GM19468 (cell line): ENCODE measurements at regions not wholly inside any gene's neighbourhood (a gene's known extent, or its start where the extent isn't known, plus 50 kb on each side); places are given as distances from the start of the nearest gene placed in this dataset.
"Not testable (repeated sequence)": the region's sequence is repeated elsewhere in the genome, so short reads cannot be mapped to it uniquely, and the experiment has no call there.

Source experiments
- ATAC-seq: cut with Tn5 transposase; IDR thresholded peaks from one replicate; pipeline ENCODE4 v1.9.1; 2021; ENCODE audit warnings: mild to moderate bottlenecking, moderate library complexity, moderate number of reproducible peaks; ENCODE audit not compliant: unreplicated experiment; ENCODE audit errors: extremely low read depth

DNA sequence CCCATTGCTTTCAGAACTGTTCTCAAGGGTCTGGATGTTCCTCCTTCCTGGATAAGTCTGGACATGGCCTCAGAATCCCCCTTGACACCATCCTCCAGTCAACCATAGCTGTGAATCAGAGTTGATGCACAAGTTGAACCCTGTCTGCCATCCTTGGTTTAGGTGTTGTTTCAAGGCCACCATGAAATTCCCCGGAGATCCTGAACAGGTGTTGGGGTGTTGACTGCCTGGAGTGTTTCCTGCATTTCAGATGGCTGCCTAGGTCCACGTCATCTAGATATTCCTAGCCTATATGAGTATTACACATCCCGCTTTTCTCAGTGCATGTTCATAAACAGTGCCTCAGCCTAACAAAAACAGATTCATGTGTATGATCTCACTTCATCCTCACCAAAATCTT lies 86.7 kb upstream of the PWP1 start:
- ATAC-seq: no peak

DNA sequence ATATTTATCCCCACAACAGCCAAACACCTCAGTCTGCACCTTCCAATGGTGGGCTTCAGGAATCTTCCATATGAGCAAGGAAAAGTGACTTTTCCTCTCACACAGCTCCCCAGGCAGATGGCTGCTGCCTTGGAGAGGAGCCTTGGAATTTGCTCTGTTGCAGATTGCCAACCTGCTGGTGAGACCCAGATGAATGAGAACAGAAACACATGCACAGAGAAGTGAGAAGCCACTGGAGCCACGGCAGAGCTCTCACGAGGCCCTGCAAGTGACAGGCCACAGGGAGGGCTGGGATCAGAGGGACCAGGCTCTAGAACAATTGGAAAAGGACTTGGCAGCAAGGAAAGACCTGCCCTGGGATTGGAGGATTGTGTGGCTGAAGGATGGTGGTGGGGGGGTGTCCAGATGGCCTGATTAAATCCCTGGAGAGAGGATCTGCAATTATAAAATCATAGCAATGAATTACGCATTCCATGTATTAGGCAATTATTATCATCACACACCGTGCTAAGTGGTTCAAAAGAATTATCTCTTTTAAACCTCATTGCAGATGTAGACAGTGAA lies 84.9 kb upstream of the PWP1 start:
- ATAC-seq: no peak

DNA sequence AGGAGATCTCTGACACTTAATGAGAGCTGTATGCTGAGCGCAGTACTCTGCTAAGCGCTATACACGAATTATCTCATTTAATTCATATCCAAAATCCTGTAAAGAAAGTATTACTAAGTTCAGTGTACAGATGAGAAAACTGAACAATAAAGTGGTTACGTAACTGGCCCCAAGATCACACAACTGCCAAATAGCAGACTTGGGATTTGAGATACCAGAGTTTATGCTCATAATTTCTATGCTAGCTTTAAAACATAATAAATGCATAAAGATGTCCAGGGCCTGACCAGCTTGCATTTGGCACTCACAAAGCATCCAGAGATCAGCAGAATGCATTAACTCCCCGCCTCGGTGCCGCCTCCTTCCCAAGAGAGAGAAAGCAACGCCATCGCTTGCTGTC lies 83.2 kb upstream of the PWP1 start:
- no peak for ATAC-seq

DNA sequence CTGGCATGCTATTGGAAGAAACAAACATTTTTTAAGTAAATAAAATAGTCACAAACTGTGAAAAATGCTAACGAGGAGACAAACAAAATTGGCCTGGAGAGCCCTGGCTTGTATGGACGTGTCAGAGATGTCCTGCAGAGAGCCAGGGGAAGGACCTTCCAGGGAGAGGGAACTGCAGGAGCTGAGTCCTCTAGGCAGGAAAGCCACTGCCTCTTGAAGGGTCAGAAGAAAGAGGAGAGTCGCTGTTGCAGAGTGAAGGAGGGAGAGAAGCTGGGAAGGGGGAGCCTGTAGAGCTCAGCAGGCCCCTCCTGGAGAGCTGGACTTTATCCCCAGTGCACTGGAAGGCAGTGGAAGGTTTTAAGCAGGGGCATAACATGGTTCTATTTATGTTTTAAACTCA lies 80.3 kb upstream of the PWP1 start:
- no peak for ATAC-seq

DNA sequence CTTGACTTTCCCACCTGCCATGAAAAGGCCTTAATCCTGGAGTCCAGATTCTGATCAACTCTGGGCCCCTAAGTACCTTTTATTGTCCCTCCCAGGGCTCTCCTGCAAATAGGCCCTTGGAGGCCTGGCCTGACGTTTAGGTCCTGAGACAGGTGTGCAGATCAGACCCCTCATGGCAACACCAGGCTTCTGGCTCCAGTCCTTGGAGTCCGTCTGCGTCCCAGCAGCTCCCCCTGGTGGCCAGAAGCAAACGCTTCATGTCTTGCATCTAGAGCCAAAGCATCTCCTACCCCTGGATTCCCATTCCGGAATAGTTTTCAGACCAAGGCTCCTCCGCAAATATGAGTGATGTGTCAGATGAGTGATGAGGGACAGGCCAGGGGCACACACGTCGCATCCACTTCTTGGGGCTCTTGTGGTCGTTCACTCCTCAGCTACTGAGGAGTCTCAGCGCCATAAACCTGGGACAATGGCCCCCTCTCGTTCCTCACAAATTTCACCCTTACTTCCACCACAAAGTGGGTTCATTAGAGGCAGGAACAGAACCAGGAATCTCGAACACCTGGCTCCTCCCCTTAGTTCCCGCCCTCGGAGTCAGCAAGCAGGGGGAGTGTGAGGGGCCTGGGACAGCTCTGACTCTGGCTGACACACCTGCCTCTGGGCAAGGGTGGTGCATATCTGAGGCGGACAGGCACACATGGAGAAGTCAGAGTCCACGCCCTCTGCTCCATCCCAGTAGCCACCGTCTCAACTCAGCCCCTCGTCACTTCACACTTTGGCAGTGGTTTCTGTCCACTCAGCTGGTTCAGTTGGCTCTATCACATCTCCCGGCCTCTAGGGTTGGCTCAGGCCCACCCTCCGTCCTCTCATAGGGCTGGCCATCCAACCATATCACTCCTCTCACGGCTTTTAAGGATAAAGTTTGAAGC lies 77.9 kb upstream of the PWP1 start:
- no peak for ATAC-seq

DNA sequence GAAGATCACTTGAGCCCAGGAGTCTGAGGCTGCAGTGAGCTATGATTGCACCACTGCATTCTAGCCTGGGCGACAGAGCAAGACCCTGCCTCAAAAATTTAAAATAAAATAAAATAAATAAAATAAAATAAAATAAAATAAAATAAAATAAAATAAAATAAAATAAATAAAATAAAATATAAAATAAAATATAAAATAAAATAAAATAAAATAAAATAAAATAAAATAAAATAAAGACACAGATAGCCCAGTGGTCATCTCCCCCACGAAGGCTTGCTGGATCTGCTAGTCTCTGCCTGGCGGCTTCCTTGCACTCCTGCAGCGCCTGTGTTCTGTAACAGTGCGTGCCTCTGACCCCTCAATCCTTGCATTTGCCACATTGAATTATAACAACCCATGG lies 76.8 kb upstream of the PWP1 start:
- not testable (repeated sequence) for ATAC-seq

DNA sequence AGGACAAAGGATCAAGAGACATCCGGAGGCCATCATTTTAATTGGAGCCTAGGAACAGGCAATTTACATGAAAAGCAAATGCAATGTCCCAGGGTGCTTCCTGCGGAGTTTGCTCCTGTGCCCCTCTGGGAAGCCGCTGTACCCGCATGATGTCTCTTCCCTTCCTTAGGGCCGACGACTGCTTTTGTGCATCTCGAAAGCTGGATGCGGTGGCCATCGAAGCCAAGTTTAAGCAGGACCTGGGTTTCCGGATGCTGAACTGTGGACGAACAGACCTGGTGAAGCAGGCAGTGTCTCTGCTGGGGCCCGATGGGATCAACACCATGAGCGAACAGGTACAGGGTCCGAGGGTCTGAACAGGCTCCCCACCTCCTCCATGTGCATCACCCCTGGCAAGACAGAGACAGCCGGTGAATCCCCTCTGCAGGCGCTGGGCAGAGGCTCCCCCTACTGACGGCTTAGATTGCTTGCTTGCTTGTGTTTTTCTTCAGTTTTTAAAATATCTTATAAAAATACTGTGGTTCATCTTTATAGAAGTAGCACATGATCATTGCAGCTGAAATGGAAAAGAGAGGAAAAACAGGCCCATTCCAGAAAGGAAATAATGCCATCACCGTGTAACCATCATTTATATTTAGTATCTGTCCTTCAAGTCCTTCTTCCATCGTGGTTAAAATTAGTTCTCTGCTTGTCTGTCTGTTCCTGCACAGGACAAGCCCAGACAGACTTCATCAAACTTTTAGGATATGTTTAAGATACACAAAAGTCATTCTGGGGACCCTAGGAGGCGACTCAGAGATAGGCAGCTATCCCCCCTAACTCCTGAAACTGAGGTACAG lies 75.4 kb upstream of the PWP1 start:
- ATAC-seq: no peak

DNA sequence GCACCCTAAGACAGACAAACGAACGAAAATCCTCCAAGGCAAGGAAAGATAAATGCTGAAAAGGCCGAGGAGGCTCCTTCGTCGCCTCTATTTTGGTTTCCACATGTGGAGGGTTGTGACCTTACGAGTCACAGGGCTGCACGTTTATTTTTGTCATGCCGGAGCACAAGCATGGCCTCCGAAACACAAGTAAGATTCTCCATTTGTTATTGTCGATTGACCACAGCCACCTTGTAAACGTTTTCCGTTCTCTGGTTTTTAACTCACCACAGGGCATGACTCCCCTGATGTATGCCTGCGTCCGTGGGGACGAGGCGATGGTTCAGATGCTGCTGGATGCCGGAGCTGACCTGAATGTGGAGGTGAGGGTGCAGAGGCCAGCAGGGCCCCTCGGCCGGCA lies 73.1 kb upstream of the PWP1 start:
- ATAC-seq: no peak

DNA sequence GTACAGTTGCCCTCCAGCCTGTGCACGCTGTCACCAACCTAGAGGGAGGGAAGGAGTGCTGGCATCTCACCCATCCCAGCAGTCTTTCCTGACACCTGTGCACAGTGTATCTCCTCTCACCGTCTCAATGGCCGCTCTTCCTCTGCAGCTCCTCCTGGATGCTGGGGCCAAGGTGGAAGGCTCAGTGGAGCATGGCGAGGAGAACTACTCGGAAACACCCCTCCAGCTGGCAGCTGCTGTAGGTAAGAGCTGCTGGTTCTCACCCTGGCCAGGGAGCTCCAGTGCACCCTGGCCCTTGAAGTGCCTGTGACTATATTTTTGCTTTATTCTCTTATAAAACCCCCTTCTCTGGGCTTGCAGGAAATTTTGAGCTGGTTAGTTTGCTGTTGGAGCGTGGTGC lies 68.7 kb upstream of the PWP1 start:
- ATAC-seq: no peak

DNA sequence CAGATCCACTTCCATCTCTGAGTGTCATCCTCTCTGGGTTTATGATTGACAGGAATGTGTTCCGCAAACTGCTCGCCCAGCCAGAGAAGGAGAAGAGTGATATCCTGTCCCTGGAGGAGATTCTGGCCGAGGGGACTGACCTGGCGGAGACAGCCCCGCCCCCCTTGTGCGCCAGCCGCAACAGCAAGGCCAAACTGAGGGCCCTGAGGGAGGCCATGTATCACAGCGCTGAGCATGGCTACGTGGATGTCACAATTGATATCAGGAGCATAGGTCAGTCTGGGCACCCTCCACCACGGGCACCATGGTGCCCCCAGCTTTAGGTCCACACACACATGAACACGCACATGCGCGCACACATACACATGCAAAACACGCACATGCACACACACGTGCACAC lies 67.5 kb upstream of the PWP1 start:
- no peak for ATAC-seq

DNA sequence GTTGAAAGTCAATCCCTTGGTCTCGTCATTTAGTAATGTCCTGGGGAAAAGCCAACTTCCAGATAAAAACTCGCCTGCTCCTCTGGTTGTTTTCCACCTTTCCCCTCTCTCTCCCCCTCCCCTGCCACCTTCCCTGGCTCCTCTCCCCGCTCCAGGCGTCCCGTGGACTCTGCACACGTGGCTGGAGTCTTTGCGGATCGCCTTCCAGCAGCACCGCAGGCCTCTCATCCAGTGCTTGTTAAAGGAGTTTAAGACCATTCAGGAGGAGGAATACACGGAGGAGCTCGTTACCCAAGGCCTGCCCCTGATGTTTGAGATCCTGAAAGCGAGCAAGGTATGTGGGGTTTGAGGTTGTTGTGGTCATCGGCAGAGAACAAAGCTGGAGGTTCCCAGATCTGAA lies 65.8 kb upstream of the PWP1 start:
- no peak for ATAC-seq

DNA sequence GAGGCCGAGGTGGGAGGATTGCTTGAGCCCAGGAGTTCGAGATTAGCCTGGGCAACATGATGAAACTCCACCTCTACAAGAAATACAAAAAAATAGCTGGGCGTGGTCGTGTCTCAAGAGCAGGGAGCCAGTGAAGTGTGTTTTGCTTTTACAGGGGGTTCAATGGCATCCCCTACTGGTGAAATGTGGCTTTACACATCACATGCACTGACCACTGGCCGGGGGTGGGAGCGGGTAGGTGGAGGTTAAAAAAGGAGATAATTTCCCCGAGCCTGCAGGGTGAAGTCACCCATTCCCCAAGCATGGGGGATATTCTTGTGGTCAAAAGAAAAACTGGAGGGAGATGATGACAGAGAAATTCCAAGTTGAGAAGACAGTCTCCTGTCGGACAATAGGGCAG lies 63.6 kb upstream of the PWP1 start:
- no peak for ATAC-seq

DNA sequence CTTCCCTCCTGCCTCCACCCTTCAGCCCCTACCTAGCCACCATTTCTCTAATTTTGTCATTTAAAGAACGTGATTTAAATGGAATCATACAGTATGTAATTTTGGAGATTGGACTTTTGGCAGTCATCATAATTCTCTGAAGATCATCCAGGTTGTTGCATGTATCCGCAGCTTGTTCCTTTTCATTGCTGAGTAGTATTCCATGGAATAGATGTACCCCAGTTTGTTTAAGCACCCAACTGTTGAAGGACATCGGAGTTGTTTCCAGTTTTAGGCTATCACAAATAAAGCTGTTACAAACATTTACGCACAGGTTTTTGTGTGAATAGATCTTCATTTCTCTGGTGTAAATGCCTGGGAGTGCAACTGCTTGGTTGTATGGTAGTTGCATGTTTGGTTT lies 61.1 kb upstream of the PWP1 start:
- ATAC-seq: no peak

DNA sequence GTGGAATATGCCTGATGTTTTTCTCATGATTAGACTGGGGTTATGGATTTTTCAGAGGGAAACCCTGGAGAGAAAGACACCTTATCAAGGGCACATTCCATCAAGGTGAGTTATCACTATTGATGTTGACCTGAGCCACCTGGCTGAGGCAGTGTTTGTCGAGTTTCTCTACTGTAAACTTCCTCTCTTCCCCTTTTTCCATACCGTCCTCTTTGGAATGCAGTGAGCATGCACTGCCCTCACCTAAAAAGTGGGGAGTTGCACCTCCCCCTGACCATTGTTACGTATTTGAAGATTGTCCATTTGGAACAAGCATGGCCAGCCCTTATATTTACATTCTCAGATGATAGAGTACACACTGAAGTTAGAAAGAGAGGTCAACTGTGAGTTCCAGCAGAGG lies 53.9 kb upstream of the PWP1 start:
- no peak for ATAC-seq

DNA sequence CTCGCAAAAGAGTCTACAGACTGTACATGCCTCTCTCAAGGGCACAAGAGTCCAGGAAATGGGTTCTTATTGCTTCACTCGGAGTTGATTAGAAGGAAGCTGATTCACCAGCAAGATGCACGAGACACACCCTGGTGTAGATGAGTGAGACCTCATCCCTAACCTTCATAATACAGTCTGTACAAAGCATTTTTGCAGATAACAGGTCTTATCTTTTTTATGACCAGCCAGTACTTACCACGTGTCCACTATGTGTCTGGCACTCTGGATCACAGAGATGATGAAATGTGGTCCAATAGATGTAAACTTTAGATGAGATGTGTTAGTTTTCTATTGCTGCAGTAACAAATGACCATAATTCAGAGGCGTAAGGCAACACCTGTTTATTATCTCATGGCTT lies 53.4 kb upstream of the PWP1 start:
- ATAC-seq: no peak

DNA sequence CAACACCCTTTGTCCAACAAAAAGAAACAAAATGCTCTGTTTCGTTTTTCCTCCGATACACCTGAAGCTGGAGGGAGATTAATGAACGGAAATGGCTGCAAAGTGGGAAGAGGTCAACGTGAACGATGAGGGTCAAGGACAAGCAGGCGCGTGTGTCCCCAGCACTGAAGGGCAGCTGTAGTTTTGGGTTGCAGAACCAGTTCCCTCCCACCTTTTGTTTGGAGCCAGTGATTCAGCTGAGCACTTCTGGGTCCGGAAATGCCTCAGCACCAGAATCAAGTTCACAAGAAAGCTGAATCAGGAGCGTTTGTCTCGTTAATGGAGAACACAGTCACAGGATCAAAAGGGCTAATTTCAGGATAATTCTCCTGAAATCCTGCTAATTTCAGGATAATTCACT lies 51.1 kb upstream of the PWP1 start:
- ATAC-seq: no peak

DNA sequence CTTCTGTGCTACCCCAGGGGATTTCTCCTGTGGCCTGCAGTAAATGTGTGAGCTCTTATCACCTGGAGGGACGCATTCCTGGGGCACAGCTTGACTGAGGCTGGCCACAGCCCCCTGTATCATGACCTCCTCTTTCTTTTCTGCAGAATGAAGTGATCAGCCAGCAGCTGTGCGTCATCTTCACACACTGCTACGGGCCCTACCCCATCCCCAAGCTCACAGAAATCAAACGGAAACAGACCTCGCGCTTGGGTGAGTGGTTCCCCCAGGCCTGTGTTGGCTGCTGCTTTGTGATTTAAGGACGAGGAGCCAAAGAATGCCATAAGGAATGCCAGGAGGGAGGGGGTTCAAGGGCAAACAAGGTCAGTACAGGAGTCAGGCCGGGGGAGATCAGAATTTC lies 50.5 kb upstream of the PWP1 start:
- ATAC-seq: no peak
